Fibroblast of the aortic adventitia (primary cell): ENCODE measurements at regions not wholly inside any gene's neighbourhood (a gene's known extent, or its start where the extent isn't known, plus 50 kb on each side); places are given as distances from the start of the nearest gene placed in this dataset.

Source experiments
- DNase-seq: peaks from one replicate; pipeline ENCODE4 v3.0.0-alpha.2; 2010; ENCODE audit warnings: low read depth
- H3K4me3 ChIP-seq: 2 replicates; pipeline ENCODE4 v1.5.1; 2011; ENCODE audit warnings: low read depth, mild to moderate bottlenecking, control low read depth, low read length, moderate library complexity
- TF ChIP-seq, protein P1 (sequence below): IDR thresholded peaks from 2 replicates; pipeline ENCODE4 v1.5.1; 2011; ENCODE audit warnings: mild to moderate bottlenecking, low read length, control low read depth, inconsistent platforms; ENCODE audit not compliant: insufficient read depth

- TF ChIP-seq, protein P1, sequence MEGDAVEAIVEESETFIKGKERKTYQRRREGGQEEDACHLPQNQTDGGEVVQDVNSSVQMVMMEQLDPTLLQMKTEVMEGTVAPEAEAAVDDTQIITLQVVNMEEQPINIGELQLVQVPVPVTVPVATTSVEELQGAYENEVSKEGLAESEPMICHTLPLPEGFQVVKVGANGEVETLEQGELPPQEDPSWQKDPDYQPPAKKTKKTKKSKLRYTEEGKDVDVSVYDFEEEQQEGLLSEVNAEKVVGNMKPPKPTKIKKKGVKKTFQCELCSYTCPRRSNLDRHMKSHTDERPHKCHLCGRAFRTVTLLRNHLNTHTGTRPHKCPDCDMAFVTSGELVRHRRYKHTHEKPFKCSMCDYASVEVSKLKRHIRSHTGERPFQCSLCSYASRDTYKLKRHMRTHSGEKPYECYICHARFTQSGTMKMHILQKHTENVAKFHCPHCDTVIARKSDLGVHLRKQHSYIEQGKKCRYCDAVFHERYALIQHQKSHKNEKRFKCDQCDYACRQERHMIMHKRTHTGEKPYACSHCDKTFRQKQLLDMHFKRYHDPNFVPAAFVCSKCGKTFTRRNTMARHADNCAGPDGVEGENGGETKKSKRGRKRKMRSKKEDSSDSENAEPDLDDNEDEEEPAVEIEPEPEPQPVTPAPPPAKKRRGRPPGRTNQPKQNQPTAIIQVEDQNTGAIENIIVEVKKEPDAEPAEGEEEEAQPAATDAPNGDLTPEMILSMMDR = no peak
- H3K4me3 ChIP-seq = no peak overlapping the region
- peak; percentile 65 for DNase-seq
These were observed 450.2 kb downstream of the NR2F1-AS1 start for GRCh38 chr5:93130624-93131490.

DNA sequence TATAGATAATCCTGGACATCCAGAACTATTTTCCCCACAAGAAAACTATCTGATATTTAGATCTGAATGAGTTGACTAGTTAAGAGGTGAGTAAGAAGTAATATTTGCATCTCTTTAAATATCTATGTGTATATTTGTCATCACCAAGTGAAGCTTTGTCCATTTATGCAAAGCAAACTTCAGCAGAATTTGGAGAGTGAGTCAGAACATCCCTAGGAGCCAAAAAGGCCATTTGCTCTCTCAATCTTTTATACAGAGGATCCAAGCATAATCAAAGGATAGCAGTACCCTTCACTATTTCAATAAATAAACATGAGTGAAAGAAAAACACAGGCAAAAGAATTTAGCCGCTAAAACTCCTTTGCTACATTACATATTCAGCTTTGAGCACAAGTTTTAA, 454.4 kb downstream of the NR2F1-AS1 start:
- no peak overlapping the region for H3K4me3 ChIP-seq
- TF ChIP-seq, protein P1 = no peak
- DNase-seq = peak; percentile 33

- no peak for DNase-seq
- no peak overlapping the region for H3K4me3 ChIP-seq
- TF ChIP-seq, protein P1 = no peak
These were observed 457.9 kb downstream of the NR2F1-AS1 start for GRCh38 chr5:93123127-93123526.

- TF ChIP-seq, protein P1 = no peak
- no peak for DNase-seq
- no peak overlapping the region for H3K4me3 ChIP-seq
These were observed 458.6 kb downstream of the NR2F1-AS1 start for GRCh38 chr5:93122446-93122845.

DNA sequence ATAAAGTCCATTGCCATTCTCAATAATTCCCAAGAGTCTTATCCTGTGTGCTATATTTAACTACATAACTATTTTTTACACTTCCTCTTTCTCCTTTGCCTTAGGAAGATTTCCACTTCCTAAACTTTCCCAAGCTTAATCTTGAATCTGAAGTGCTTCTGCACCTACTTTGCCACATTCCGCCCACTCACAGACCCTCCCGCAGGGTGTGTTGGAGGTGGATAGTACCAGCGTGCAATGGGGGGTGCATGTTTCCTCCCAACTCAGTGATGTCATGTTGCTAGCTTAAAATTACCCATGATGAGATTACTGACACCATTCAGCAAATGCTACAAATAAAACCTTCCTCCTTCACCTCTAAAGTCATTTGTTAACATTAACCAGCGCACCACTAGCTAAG, 460.2 kb downstream of the NR2F1-AS1 start:
- no peak for DNase-seq
- TF ChIP-seq, protein P1 = no peak

DNA sequence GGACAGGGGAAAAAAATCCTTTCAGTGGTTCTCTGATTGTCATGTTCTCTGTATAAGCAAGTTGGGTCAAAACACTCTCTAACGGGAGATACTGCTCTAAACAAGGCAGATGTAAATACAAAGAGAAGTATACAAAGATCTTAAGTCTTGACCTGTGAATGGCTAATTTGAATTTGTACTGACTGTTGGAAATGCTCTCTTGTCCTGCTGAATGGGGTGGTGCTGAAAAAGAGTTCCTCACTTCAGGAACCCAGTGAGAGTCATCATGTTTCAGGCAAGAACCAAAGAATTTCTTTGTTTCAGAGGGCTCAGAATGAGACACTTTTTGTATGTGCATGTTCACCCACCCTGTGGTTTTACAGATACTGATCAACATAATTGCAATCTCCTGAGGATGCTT, 461.0 kb downstream of the NR2F1-AS1 start:
- no peak overlapping the region for H3K4me3 ChIP-seq
- TF ChIP-seq, protein P1 = no peak
- no peak for DNase-seq

More for the DNA sequence above, 460.2 kb downstream of the NR2F1-AS1 start:
- no peak overlapping the region for H3K4me3 ChIP-seq
